Naive B cell (primary cell): ENCODE measurements at regions not wholly inside any gene's neighbourhood (a gene's known extent, or its start where the extent isn't known, plus 50 kb on each side); places are given as distances from the start of the nearest gene placed in this dataset.

Experiments
- ATAC-seq, 2 donors: fragments of 150-1000 bp; cut with Tn5 transposase; 2 replicates each; pipeline ENCODE4 v1.10.0; 2021; ENCODE audit warnings: low read depth in 2 of 2, mild to moderate bottlenecking in 2 of 2, moderate library complexity in 2 of 2
- DNase-seq: peaks from one replicate; pipeline ENCODE4 v3.0.0; 2022
- H3K27ac Mint-ChIP-seq, 6 donors: one replicate each; pipeline ENCODE4 v1.8.0; 2020 to 2022; ENCODE audit warnings: mild to moderate bottlenecking in 6 of 6, mixed read lengths in 6 of 6, moderate library complexity in 5 of 6, inconsistent platforms in 2 of 6
- H3K27me3 Mint-ChIP-seq, 3 donors: one replicate each; pipeline ENCODE4 v1.8.0; 2021 to 2022; ENCODE audit warnings: mixed read lengths in 3 of 3, mild to moderate bottlenecking in 1 of 3
- H3K36me3 Mint-ChIP-seq, 2 donors: one replicate each; pipeline ENCODE4 v1.8.0; 2020 to 2022; ENCODE audit warnings: mixed read lengths in 2 of 2, inconsistent platforms in 1 of 2, mild to moderate bottlenecking in 1 of 2
- H3K4me1 Mint-ChIP-seq, 3 donors: one replicate each; pipeline ENCODE4 v1.8.0; 2020 to 2022; ENCODE audit warnings: mixed read lengths in 3 of 3, inconsistent platforms in 1 of 3, mild to moderate bottlenecking in 1 of 3, moderate library complexity in 1 of 3
- H3K4me3 Mint-ChIP-seq, 8 donors: one replicate each; pipeline ENCODE4 v1.8.0; 2020 to 2022; ENCODE audit warnings: mild to moderate bottlenecking in 8 of 8, mixed read lengths in 8 of 8, moderate library complexity in 8 of 8, inconsistent platforms in 2 of 8
- H3K9me3 Mint-ChIP-seq, 7 donors: one replicate each; pipeline ENCODE4 v1.8.0; 2020 to 2022; ENCODE audit warnings: mixed read lengths in 7 of 7, mild to moderate bottlenecking in 5 of 7, inconsistent platforms in 2 of 7, moderate library complexity in 1 of 7

DNA sequence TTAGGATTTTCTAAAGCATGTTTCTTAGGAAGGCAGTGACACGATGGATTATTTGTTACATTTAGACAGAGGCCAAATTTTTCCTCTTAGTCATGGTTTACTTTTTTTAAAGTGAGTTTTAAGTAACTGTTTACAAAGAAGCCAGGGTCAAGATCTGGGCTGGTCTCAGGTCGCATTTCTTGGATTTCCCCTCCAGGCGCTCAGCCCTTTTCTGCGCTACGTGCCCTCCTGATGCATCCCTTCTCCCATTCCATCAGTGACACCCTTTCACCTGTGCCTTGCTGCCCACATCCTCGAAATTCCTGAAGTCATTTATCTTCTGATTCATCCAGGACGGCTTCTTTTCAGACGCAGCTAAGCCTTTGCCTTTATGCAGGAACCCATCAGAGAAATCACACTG is 330.3 kb downstream of the IRX1 start:
- Mint-ChIP-seq H3K27ac (no peak overlapping the region), H3K9me3 (peaks cover 0 to 15% (median 6%) of the 10 kb centered on the region in 7 donors), H3K4me1 (no peaks in the 10 kb centered on the region), H3K27me3 (no peaks in the 10 kb centered on the region), H3K36me3 (no peaks in the 10 kb centered on the region), H3K4me3 (no peak overlapping the region)
- ATAC-seq: no peak
- DNase-seq: no peak

DNA sequence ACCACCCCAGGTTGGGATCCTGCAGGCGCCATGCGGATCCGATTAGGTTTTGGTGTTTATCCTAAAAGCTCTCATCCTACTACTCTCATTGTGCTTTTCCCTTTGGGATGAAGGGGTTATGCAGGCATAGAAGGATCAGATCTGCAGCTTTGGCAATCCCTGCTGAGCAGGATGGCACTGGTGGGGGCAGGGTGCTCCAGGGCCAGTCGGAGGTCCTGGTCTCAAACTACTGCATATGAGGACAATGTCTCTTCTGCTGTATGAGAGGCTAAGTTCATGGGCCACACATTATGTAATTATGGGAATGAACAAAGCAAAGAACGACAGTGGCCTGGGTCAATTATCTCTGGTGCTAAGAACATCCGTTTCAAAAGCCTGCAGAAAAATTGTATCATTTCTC is 334.2 kb downstream of the IRX1 start:
- Mint-ChIP-seq H3K4me1 (no peaks in the 10 kb centered on the region), H3K27me3 (no peaks in the 10 kb centered on the region), H3K36me3 (no peaks in the 10 kb centered on the region), H3K27ac (no peak overlapping the region), H3K9me3 (peaks cover 0 to 15% (median 7%) of the 10 kb centered on the region in 7 donors), H3K4me3 (no peak overlapping the region)
- ATAC-seq (no peak), DNase-seq (no peak)

DNA sequence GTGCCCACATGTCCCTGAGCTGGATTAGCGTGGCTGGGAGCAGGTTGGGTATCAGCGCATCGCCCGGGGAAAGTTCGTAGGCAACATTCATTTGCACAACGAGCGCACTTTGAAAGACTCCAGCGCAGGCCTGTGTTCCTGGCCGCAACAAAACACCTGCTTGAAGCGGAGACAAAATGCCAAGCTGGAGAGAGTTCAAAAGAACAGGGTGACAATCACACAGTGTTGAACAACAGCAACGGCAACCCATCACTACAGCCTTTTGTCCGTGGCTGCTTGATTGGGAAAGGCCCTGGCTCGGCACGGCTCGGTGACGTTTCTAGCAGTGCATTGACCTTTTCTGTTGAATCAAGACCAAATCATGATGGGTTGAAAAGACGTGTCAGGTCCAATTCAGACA is 336.3 kb downstream of the IRX1 start:
- DNase-seq (no peak), ATAC-seq (no peak)
- H3K36me3 Mint-ChIP-seq: no peaks in the 10 kb centered on the region
- H3K4me1 Mint-ChIP-seq: no peaks in the 10 kb centered on the region
- peaks cover 0 to 20% (median 9%) of the 10 kb centered on the region in 7 donors for H3K9me3 Mint-ChIP-seq
- H3K27ac Mint-ChIP-seq: no peak overlapping the region
- no peaks in the 10 kb centered on the region for H3K27me3 Mint-ChIP-seq
- H3K4me3 Mint-ChIP-seq: no peak overlapping the region

GRCh38 chr5:3933536-3933935 is 337.9 kb downstream of the IRX1 start:
- no peak overlapping the region for H3K27ac Mint-ChIP-seq
- no peak overlapping the region for H3K4me3 Mint-ChIP-seq
- H3K9me3 Mint-ChIP-seq: peaks cover 2 to 24% (median 11%) of the 10 kb centered on the region in 7 donors
- H3K36me3 Mint-ChIP-seq: no peaks in the 10 kb centered on the region
- DNase-seq: no peak
- no peaks in the 10 kb centered on the region for H3K4me1 Mint-ChIP-seq
- H3K27me3 Mint-ChIP-seq: no peaks in the 10 kb centered on the region
- ATAC-seq: no peak

- H3K27me3 Mint-ChIP-seq: no peaks in the 10 kb centered on the region
- peaks cover 2 to 24% (median 12%) of the 10 kb centered on the region in 7 donors for H3K9me3 Mint-ChIP-seq
- no peaks in the 10 kb centered on the region for H3K36me3 Mint-ChIP-seq
Measured at GRCh38 chr5:3933966-3934365, 338.3 kb downstream of the IRX1 start.

GRCh38 chr5:3943859-3944258 is 348.2 kb downstream of the IRX1 start:
- ATAC-seq (no peak), DNase-seq (no peak)
- Mint-ChIP-seq H3K27me3 (peaks cover 0 to 11% (median 0%) of the 10 kb centered on the region in 3 donors), H3K27ac (no peak overlapping the region), H3K4me1 (peaks cover 4 to 12% (median 7%) of the 10 kb centered on the region in 3 donors), H3K9me3 (peaks cover 0 to 16% (median 11%) of the 10 kb centered on the region in 7 donors), H3K36me3 (no peaks in the 10 kb centered on the region), H3K4me3 (peak overlapping the region in 1 of 8 donors; percentile 47)

More at GRCh38 chr5:3933966-3934365, 338.3 kb downstream of the IRX1 start:
- Mint-ChIP-seq H3K4me3 (no peak overlapping the region), H3K4me1 (no peaks in the 10 kb centered on the region), H3K27ac (no peak overlapping the region)
- DNase-seq (no peak), ATAC-seq (no peak)

GRCh38 chr5:3944930-3945329 is 349.3 kb downstream of the IRX1 start:
- Mint-ChIP-seq H3K9me3 (peaks cover 0 to 10% (median 5%) of the 10 kb centered on the region in 7 donors), H3K36me3 (no peaks in the 10 kb centered on the region), H3K27me3 (peaks cover 0 to 11% (median 0%) of the 10 kb centered on the region in 3 donors), H3K4me1 (peaks cover 4 to 17% (median 15%) of the 10 kb centered on the region in 3 donors), H3K4me3 (no peak overlapping the region), H3K27ac (no peak overlapping the region)
- ATAC-seq (no peak), DNase-seq (no peak)

DNA sequence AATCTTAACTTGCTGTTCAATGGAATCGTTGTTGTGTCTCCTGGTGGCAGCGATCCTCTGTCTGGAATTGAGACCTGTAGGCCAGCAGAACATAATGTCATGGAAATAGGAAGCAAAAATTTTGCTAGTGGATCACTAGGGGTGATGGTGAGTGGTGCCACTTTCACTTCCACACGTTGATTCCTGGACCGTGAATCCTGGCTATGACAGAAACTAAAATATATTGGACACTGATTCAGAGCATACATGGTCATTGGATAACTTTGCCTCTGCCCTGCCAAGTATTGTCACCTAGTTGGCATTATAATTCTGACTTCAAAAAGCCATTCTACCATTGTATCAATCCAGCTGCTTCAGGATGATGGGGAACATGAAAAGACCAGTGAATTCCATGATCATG is 353.2 kb downstream of the IRX1 start:
- Mint-ChIP-seq H3K4me3 (no peak overlapping the region), H3K9me3 (peaks cover 0 to 4% (median 0%) of the 10 kb centered on the region in 7 donors), H3K27ac (peak overlapping the region in 1 of 6 donors; percentile 21), H3K4me1 (peaks cover 4 to 18% (median 17%) of the 10 kb centered on the region in 3 donors), H3K27me3 (no peaks in the 10 kb centered on the region), H3K36me3 (no peaks in the 10 kb centered on the region)
- no peak for DNase-seq
- no peak for ATAC-seq

DNA sequence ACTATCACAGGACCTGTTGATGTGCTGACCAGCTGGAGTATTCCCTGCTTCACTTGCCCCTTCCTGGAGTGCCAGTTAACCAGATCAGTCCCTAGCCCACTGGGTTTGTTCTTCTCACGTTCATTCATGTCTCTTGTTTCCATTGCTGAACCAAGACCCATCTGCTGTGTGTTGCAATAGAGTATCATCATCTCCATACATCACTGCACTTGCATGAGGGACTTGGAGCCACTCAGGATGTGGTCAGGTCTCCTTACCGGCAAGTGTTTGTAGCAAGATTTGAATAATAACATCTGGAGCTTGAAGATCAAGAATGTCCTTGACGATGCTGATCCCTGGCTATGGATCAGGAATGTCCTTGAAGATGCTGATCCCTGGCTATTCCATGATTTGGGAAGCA is 358.6 kb downstream of the IRX1 start:
- no peak for ATAC-seq
- Mint-ChIP-seq H3K4me3 (no peak overlapping the region), H3K4me1 (peaks cover 0 to 12% (median 2%) of the 10 kb centered on the region in 3 donors), H3K9me3 (peaks cover 0 to 4% (median 3%) of the 10 kb centered on the region in 7 donors), H3K27ac (no peak overlapping the region), H3K36me3 (no peaks in the 10 kb centered on the region), H3K27me3 (no peaks in the 10 kb centered on the region)
- no peak for DNase-seq

- DNase-seq (no peak), ATAC-seq (no peak)
- H3K9me3 Mint-ChIP-seq: peaks cover 0 to 4% (median 3%) of the 10 kb centered on the region in 7 donors
- H3K36me3 Mint-ChIP-seq: no peaks in the 10 kb centered on the region
- no peak overlapping the region for H3K4me3 Mint-ChIP-seq
- no peak overlapping the region for H3K27ac Mint-ChIP-seq
- H3K27me3 Mint-ChIP-seq: no peaks in the 10 kb centered on the region
- peaks cover 0 to 8% (median 0%) of the 10 kb centered on the region in 3 donors for H3K4me1 Mint-ChIP-seq
Measured at GRCh38 chr5:3954633-3955032, 359.0 kb downstream of the IRX1 start.

GRCh38 chr5:3957658-3958057 is 362.0 kb downstream of the IRX1 start:
- Mint-ChIP-seq H3K4me1 (peaks cover 0 to 8% (median 0%) of the 10 kb centered on the region in 3 donors), H3K4me3 (no peak overlapping the region), H3K36me3 (no peaks in the 10 kb centered on the region), H3K27ac (no peak overlapping the region), H3K9me3 (peaks cover 0 to 4% (median 2%) of the 10 kb centered on the region in 7 donors), H3K27me3 (peaks cover 0 to 5% (median 0%) of the 10 kb centered on the region in 3 donors)
- DNase-seq: no peak
- ATAC-seq: no peak

DNA sequence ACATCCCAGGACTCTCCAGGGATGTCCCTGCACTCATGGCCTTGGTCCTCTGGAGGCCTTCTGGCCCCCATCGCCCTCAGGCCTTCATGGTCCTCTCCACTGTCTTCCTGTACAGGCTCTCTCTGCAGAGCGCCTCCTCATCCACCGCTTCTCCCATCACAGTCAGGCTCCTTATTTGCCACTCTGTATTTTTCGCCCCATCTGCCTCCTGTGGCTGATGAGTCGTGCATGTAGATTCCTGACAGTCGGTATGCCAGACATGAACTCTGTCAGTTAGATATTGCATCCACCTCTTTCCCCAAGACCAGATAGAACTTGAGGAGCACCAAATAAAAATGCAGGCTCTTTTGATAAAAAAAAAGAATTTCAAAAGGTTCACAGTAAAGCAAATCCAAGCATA is 362.8 kb downstream of the IRX1 start:
- H3K9me3 Mint-ChIP-seq: peaks cover 0 to 4% (median under 1%) of the 10 kb centered on the region in 7 donors
- ATAC-seq: no peak
- peaks cover 0 to 5% (median 0%) of the 10 kb centered on the region in 3 donors for H3K27me3 Mint-ChIP-seq
- no peak overlapping the region for H3K4me3 Mint-ChIP-seq
- no peak overlapping the region for H3K27ac Mint-ChIP-seq
- H3K4me1 Mint-ChIP-seq: peaks cover 0 to 8% (median 0%) of the 10 kb centered on the region in 3 donors
- no peak for DNase-seq
- no peaks in the 10 kb centered on the region for H3K36me3 Mint-ChIP-seq

DNA sequence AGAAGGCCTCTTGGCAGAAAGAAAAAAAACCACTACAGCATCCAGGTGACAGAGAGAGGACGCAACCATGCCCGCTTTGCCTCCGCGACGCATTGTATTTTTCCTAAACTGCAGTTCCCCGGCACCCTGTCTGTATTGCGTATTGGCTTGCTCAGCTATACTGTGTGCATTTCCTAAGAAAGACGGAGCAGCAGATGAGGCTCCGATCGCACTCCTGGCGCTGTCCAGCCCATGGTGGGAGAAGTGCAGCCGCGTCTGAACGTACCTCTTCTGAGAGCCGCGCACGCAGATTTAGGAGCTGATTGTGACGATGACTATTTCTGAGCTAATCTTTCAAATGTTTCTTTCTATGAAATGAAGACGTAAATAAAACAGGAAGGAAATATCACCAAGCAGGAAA is 366.5 kb downstream of the IRX1 start:
- ATAC-seq (no peak), DNase-seq (no peak)
- Mint-ChIP-seq H3K9me3 (peaks cover 0 to 6% (median 2%) of the 10 kb centered on the region in 7 donors), H3K4me3 (no peak overlapping the region), H3K4me1 (no peaks in the 10 kb centered on the region), H3K27ac (no peak overlapping the region), H3K36me3 (no peaks in the 10 kb centered on the region), H3K27me3 (peaks cover 0 to 5% (median 0%) of the 10 kb centered on the region in 3 donors)

- Mint-ChIP-seq H3K27ac (no peak overlapping the region), H3K4me1 (no peaks in the 10 kb centered on the region), H3K9me3 (peaks cover 5 to 12% (median 10%) of the 10 kb centered on the region in 7 donors), H3K27me3 (peaks cover 0 to 5% (median 0%) of the 10 kb centered on the region in 3 donors), H3K4me3 (no peak overlapping the region), H3K36me3 (no peaks in the 10 kb centered on the region)
- ATAC-seq (no peak), DNase-seq (no peak)
Measured at GRCh38 chr5:3963652-3964051, 368.0 kb downstream of the IRX1 start.

DNA sequence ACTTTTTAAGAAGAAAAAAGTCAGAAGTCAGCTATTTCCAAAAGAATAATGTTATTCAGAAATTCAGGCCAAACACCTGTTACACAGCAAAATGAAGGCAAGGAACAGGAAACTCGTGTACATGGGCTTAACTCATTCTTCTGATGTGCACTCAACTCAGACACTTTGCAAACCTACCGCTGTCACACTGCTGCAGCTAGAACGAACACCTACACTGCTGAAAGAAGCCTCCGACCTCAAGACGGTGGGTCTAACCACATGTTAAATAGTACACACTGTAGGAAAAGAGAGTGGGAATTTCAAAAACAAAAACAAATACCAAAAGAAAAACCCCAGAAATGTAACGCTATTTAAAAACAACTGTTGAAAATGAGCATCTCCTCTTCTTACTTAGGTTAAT is 384.5 kb downstream of the IRX1 start:
- Mint-ChIP-seq H3K4me1 (no peaks in the 10 kb centered on the region), H3K27me3 (no peaks in the 10 kb centered on the region), H3K4me3 (no peak overlapping the region), H3K36me3 (no peaks in the 10 kb centered on the region), H3K27ac (no peak overlapping the region), H3K9me3 (peaks cover 5 to 19% (median 7%) of the 10 kb centered on the region in 7 donors)
- DNase-seq (no peak), ATAC-seq (no peak)
